GM21360 (cell line): ENCODE measurements at regions not wholly inside any gene's neighbourhood (a gene's known extent, or its start where the extent isn't known, plus 50 kb on each side); places are given as distances from the start of the nearest gene placed in this dataset.

Experiments
- ATAC-seq: cut with Tn5 transposase; IDR thresholded peaks from one replicate; pipeline ENCODE4 v1.9.1; 2021; ENCODE audit warnings: mild to moderate bottlenecking, moderate library complexity; ENCODE audit not compliant: unreplicated experiment

- no peak for ATAC-seq
These were observed 121.9 kb downstream of the EMP1 start for GRCh38 chr12:13318231-13319015.

DNA sequence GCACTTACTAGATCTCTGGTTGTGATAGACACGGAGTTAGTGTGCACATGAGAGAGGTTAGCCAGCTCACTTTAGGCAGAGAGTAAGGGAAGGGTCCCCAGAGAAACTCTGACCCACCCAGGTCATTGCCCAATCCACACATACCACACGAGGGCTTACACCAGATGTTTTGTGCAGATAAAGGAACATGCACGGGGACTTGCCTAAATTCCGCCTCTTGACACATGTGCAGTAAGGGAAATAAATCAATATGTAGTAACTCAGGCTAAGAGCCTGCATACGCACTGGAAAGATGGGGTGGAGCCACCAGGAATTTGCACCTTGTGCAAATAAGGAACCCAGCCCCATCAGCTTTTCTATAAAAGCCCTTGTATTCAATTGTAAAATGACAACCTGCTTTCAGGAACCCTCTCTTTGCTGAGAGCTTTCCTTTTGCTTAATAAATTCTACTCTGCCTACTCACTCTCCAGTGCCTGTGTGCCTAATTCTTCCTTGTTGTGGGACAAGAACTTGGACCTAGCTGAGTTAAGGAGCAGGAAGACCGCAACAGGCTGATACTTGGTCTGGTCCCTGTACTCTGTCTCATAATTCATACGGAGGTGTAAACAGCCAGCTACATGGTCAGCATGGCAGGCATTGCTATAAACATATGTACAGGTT is 120.2 kb downstream of the EMP1 start:
- no peak for ATAC-seq

DNA sequence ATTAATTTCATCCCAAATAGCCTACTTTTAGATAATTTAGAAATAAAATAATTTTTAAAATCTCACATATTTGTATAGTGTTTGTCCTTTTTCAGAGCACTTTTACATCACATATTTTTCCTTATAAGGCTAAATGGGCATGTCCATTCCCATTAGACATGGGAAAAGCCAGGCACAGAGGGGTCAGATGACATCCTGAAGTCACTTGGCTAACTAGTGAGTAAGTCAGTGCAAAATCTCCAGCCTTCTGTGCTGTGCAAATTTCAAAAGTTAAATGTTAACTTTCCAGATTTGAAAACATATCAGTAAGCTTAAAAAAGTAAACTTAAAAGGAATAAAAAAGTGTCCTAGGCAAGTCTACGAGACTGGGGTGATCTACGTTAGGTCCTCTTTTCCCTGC is 117.4 kb downstream of the EMP1 start:
- no peak for ATAC-seq

DNA sequence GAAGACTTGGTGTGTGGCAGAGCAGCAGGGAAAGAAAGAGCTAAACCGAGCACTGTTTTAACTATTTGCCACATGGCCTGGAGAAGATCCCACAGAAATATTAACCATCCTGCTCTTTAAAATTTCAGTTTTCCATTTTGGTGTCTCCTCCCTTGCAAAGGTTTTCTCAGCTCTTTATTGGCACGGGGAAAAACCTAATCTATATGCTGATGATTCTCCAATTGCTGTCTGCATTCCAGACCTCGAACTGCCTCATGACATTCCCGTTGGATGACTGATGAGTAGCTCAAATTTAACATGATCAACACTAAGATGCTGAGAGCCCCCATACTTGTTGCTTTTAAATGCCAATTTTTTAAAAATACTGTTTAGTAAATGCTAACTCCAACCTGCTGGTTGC is 115.0 kb downstream of the EMP1 start:
- ATAC-seq = no peak

DNA sequence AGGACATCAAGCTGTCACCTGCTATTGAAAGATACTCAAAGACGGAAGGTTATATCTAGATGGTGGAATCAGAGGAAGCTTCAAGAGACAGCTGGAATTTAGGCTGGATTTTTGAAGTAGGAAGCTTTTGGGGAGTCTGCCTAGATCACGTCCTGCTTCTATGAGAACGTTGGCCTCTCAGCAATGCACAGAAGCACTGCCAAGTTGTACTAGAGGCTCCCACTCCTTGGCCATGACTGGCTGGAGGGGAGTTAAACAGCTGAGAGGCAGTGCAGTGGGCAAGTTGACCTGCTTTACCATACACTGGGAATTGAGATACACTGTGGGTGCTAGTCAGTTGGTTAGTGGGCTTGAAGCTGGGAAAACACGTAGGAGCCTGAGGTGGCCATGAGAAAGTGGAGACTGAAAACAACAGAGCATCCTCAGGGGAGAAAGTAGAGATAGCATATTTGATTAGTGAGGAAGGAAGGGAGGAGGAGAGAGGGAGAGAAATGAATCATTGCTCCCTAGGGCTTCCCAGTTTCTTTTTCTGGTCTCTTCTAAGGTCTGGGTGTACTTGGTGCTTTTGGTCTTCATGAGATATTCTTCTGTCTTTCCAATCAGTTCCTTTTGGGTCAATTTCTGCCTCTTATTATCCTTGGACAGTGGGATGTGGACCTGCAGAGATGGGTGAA is 110.8 kb downstream of the EMP1 start:
- ATAC-seq = no peak

DNA sequence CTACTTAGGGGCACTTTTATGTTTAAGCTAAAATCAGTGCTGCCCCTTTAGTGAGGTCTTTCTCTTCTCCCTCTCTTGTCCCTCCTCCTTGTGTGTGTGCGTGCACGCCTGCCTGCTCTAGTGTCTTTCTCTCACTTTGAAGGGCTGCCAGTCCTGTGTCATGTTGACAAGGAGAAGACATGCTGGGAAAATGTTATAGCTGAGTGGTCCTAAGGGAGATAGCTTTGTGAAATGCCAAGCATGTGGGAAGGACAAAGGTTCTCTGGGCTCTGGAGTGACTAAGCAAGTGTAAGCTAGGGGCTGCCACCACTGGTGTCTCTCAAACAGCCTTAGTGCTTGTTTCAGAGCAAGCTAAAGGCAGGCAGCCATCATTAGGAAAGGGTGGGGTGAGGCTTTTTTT is 108.4 kb downstream of the EMP1 start:
- no peak for ATAC-seq

DNA sequence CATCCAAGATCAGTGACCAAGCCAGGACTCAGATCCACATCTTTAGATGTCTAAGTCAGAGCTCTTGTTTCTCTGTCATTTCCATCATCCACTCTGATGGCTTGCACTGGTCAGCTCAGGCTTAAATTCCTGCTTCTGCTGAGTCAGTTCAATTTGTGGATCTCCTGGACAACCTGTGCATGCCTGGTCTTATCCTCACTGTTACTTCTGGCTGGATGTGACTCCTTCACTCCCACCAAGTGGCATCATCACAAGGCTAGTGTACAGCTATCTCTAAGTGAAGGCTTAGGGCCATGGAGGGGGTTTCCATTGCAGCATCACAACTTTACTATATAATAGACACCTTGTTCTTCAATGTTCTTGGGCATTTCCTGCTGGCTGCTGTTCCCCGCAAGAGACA is 102.9 kb downstream of the EMP1 start:
- ATAC-seq = no peak

DNA sequence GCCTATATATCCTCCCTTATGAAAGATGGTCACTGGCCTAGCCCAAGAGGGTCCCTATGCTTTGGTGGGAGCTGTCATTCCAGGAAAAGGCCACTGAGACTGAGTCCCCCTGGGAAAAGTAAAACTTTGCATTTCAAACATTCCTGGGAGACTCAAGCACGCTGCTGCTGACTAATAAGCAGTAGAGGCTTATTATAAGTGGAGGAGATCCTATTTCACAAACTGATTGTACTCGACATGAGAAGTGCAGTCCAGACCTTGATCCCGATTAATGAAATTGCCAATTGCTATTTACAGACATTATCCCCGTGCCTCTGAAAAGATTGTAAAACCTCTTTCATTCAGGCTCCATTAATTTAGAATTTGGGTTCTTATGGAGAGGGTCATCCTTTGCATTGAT is 96.6 kb downstream of the EMP1 start:
- no peak for ATAC-seq

DNA sequence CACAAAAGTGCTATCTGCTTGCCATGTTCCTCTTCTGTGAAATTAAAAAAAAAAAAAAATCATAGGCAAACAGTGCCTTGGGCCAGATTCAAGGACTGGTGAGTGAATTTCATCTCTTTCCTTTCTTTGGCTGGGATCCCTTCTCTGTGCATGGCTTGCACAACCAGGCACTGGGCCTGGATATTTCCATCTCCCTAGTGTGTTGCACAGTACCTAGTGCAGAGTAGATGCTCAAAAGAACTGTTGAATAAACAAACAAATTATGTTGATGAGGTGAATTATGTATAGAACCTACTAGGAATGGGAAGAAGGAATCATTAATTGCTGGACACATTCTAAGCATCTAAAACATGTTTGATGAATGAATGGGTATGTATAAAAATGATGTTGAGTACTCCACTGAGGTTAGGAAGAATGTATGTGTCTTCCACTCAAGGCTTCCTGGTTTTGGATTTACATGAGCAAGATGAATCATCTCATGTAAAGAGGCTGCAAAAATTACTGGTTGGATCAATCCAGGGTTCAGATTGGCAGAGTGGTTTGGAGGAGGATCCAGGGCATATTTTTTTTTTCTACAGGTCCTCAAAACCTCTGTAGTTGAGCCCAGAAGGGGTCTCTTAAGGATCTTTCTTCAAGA is 93.2 kb downstream of the EMP1 start:
- no peak for ATAC-seq

DNA sequence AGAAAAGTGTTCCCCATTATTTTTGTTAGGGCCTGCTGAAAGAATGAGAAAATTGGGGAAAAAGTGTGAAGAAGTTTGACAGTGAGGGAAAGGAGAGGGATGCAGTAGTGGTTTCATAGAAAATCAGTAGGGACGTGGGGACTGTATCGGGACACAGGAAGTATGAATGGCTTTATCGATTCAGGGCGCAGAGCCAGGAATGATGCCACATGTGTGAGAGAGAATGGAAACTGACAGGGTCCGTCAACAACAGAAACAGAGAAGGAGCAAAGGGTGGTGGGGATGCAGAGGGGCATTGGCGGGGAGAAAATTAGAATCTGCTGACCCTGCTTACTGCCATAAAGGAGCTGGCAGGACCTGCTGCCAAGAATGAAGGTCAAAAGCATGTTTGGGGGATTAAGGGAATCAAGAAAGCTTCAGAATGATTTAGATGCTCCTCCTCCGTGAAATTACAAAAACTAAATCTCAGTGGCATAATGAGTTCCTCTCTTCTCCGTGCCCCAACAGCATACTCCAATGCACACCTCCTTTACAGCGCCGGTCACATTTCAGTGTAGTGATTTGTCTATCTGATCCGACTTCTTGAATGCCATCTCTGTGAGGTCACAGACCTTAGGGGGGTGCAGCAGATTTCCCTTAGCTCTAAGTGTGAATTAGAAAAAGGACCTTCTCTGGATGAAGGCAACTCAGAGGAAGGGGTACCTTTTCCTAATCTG is 92.6 kb downstream of the EMP1 start:
- ATAC-seq = no peak

DNA sequence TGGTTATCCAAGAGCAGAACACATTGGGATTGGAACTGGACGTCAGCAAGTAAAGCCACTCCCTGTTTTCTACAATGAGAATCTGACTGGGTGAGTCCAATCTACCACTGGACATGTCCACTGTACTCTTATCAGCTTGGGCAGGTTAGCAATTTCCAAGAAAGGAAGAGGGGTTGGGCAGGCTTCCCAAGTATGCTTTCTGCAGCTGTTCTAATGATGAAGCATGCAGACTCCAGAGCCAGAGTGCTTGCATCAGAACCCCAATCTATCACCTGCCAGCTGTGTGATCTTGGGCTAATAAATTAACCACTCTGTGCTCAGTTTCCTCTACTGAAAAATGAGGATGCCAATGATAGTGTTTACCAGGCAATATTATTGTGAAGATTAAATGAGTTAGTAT is 92.0 kb downstream of the EMP1 start:
- no peak for ATAC-seq

- ATAC-seq = no peak
These were observed 87.3 kb downstream of the EMP1 start for GRCh38 chr12:13283867-13284266.

GRCh38 chr12:13282861-13283260 is 86.3 kb downstream of the EMP1 start:
- ATAC-seq = no peak

- peak; percentile 62 for ATAC-seq
These were observed 81.8 kb downstream of the EMP1 start for GRCh38 chr12:13278249-13278787.

DNA sequence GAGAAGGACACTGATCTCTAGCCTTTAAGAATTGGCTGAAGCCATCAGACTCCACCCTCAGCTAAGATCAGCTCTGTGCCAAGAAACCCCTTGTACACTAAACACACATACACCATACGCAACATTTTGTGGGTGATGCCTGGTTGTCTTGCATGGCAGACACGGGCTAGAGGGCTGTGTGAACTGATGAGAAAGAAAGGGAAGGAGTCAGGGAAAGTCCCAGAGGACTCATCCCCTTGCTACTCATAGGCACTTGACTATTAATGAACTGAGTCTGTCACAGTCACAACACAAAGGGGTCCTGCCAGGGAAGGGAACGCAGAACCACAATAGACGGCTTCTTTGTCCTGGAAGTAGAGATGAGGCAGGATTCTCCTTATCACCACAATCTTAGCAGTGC is 80.8 kb downstream of the EMP1 start:
- no peak for ATAC-seq

DNA sequence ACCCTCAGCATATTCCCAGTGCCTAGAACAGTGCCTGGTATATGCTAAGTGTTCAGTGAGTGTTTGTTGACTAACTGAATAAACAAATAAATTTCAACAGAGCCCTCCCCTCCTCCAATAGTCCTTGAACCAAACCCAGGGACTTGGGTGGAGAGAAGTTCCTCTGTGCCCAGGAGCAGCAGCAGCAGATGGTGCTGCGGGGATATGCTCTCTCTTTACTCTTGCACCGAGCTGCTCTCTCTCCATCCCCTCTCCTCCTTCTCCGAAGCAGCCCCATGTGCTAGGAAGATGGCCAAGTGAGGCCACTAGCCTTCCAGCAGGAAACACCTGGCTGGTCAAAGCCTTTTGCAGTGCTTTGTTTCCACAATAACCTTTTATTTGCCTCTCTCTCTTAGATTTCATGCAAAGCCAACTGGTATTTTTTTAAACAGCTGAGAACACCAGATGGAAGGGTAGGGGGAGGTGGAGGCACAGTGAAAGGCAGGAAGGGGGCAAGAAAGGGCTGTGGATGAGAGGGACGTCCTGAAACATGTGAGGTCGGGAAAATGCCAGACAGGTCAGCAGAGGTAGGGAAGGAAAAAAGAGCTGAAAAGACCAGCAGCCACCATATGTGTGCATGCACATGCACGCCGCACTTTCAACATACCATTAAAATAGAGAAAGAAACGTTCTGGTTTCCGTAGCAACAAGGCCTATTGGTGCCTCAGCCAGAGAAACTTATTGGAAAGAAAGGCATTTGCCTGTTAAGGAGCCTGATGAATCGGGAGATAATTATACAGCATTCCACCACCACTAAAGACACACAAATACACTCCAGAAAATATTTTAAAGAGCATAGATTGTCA is 78.9 kb downstream of the EMP1 start:
- no peak for ATAC-seq

DNA sequence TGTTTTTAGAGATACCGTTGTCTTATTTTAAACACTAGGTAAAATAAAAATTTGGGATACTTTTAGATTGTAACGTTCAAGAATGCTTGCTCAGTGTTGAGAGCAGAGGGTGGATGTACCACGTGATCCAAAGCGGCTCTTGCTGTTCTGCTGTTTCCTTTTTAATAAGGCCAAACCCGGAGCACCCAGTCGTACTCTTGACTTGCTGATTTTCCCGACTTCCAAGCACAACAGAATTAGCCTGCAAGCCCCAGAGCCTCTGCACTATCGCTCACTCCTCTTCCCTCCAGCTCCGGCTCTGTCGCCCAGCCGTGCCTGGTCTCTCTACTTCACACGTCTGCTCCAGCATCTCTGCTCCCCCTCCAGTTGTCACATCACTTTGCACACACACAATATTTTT is 77.3 kb downstream of the EMP1 start:
- no peak for ATAC-seq

DNA sequence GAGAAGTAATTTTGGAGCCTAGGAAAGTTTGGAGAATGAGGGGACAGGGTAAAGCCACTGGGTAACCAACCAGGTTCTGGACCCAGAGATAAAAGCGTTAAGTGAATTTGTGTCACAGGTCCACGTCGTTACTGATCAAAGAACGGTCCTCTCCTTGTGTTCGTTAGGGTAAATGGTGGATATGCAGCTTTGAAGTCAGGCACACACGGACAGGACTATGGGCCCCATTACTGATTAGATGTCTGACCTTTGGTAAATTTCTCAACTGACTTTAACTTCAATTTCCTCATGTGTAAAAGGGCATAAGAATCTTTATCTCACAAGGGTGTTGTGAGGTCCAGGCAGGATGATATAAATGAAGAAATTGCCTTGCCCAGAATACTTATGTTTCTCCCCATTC is 76.6 kb downstream of the EMP1 start:
- ATAC-seq = no peak

DNA sequence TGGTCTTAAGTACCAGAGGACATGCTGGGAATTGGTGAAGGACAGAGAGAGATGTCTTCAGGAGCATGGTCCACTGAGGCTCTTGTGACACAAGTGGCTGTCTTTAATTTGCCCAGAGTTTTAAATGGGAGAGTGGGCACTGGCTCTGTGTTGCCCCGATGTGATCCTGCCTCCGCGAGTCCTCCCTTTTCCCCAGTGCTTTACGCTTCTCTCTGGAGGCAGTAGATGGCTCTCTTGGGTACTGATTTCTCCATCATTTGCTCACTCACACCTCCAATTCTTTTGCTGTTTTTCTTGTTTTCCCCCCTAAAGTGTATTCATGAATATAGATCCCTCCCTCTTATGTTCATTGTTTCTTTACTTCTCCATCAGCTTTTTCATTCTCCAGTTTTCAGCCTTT is 74.3 kb downstream of the EMP1 start:
- no peak for ATAC-seq
